ENCODE measurements at regions not wholly inside any gene's neighbourhood (a gene's known extent, or its start where the extent isn't known, plus 50 kb on each side); places are given as distances from the start of the nearest gene placed in this dataset.

DNA sequence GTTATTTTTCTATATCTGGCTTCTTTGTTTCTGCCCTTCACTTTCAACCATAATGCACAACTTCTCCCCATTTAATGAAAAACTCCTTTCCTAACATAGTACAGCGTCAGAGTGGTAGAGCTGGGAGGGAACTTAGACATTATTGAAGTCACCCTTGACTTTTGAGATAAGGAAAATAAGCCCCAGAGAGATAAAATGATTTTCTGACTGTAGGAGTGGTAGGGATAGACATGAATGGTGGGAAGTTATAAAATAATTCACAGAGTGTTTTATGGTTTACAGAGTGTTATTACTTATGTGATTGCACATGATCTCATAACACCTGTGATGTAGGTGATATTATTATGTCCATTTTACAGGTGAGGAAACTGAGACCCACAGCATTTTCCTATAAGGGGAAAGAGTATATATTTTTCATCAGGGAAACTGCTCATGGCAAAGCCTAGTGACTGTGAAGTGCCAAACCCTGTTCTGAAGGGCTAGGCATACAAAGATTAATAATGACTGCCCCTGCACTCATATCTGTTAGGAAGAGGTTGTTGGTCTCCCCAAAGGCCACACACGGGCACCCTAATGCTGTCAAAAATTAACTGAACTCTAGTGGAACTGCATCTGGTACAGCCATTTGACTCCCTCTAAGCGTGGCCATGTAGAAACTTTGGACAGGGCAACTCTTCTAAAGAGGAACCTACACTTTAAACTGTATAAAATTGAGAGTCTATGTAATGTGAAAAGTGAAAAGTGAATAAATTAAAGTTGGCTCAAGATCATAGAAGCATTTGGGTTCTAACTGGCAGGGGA lies 61.1 kb upstream of the PICALM start:
- Histone ChIP-seq H3K9me3 (ENCODE audit: insufficient read depth, low read depth, low read length) (no peaks in the 10 kb centered on the region), H3K27me3 (ENCODE audit: insufficient read depth, low read length) (no peaks in the 10 kb centered on the region), H3K27ac (ENCODE audit: low read depth, low read length) (no peak overlapping the region), H3K4me1 (ENCODE audit: insufficient read depth, low read length) (no peaks in the 10 kb centered on the region), H3K9ac (ENCODE audit: low read length) (no peak overlapping the region), H4K20me1 (ENCODE audit: insufficient read depth, low read length) (no peaks in the 10 kb centered on the region), H2AFZ (ENCODE audit: low read depth, low read length) (no peak overlapping the region), H3K79me2 (ENCODE audit: insufficient read depth, low read length) (no peaks in the 10 kb centered on the region), H3K4me3 (ENCODE audit: insufficient read depth, low read depth, low read length) (no peak overlapping the region), H3K4me2 (ENCODE audit: low read length) (no peak overlapping the region), H3K36me3 (ENCODE audit: insufficient read depth, low read length) (no peaks in the 10 kb centered on the region)
- H3K9me3 Mint-ChIP-seq (ENCODE audit: unreplicated experiment) = peaks cover 1% of the 10 kb centered on the region
- DNase-seq (ENCODE audit: low read depth) (no peak), FAIRE-seq (no peak)
- H3K36me3 Mint-ChIP-seq (ENCODE audit: low read depth, unreplicated experiment) = no peaks in the 10 kb centered on the region
- H3K27me3 Mint-ChIP-seq (ENCODE audit: low read depth, unreplicated experiment) = no peaks in the 10 kb centered on the region
- no peak for TF ChIP-seq EZH2 (IDR thresholded peaks at IDR 0.05; ENCODE audit: insufficient read depth, low read length)
- TF ChIP-seq, protein P1, sequence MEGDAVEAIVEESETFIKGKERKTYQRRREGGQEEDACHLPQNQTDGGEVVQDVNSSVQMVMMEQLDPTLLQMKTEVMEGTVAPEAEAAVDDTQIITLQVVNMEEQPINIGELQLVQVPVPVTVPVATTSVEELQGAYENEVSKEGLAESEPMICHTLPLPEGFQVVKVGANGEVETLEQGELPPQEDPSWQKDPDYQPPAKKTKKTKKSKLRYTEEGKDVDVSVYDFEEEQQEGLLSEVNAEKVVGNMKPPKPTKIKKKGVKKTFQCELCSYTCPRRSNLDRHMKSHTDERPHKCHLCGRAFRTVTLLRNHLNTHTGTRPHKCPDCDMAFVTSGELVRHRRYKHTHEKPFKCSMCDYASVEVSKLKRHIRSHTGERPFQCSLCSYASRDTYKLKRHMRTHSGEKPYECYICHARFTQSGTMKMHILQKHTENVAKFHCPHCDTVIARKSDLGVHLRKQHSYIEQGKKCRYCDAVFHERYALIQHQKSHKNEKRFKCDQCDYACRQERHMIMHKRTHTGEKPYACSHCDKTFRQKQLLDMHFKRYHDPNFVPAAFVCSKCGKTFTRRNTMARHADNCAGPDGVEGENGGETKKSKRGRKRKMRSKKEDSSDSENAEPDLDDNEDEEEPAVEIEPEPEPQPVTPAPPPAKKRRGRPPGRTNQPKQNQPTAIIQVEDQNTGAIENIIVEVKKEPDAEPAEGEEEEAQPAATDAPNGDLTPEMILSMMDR (IDR thresholded peaks at IDR 0.05; ENCODE audit: insufficient read depth, low read depth, low read length) = no peak
- H3K4me1 Mint-ChIP-seq (ENCODE audit: low read depth, unreplicated experiment) = no peaks in the 10 kb centered on the region
- H3K4me3 Mint-ChIP-seq (ENCODE audit: unreplicated experiment) = no peak overlapping the region
- H3K27ac Mint-ChIP-seq (ENCODE audit: unreplicated experiment) = no peak overlapping the region

DNA sequence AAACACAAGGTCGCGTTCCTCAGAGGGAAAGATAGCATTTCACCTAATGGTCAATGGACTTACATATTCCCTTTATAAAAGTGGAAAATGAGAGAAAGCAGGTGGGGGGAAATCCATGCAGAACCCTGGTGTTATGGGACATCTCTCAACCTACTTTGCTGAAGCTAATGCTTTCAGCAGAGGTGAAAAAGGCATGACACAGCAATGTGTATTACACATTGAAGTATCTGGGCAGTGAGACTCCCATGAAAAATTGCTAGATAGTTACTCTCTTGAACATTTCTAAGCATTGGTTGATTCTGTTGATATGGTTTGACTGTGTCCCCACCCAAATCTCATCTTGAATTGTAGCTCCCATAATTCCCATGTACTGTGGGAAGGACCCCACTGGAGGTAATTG lies 60.0 kb upstream of the PICALM start:
- DNase-seq (ENCODE audit: low read depth) (no peak), FAIRE-seq (no peak)
- Histone ChIP-seq H3K9me3 (ENCODE audit: insufficient read depth, low read depth, low read length) (no peaks in the 10 kb centered on the region), H3K27ac (ENCODE audit: low read depth, low read length) (no peak overlapping the region), H3K36me3 (ENCODE audit: insufficient read depth, low read length) (no peaks in the 10 kb centered on the region), H3K79me2 (ENCODE audit: insufficient read depth, low read length) (no peaks in the 10 kb centered on the region), H4K20me1 (ENCODE audit: insufficient read depth, low read length) (no peaks in the 10 kb centered on the region), H3K4me1 (ENCODE audit: insufficient read depth, low read length) (no peaks in the 10 kb centered on the region), H2AFZ (ENCODE audit: low read depth, low read length) (no peak overlapping the region), H3K27me3 (ENCODE audit: insufficient read depth, low read length) (no peaks in the 10 kb centered on the region), H3K4me2 (ENCODE audit: low read length) (no peak overlapping the region), H3K4me3 (ENCODE audit: insufficient read depth, low read depth, low read length) (no peak overlapping the region), H3K9ac (ENCODE audit: low read length) (no peak overlapping the region)
- no peaks in the 10 kb centered on the region for H3K27me3 Mint-ChIP-seq (ENCODE audit: low read depth, unreplicated experiment)
- TF ChIP-seq, protein P1 (IDR thresholded peaks at IDR 0.05; ENCODE audit: insufficient read depth, low read depth, low read length) = no peak
- TF ChIP-seq EZH2 (IDR thresholded peaks at IDR 0.05; ENCODE audit: insufficient read depth, low read length) = no peak
- H3K36me3 Mint-ChIP-seq (ENCODE audit: low read depth, unreplicated experiment) = no peaks in the 10 kb centered on the region
- no peak overlapping the region for H3K27ac Mint-ChIP-seq (ENCODE audit: unreplicated experiment)
- no peak overlapping the region for H3K4me3 Mint-ChIP-seq (ENCODE audit: unreplicated experiment)
- peaks cover 1% of the 10 kb centered on the region for H3K9me3 Mint-ChIP-seq (ENCODE audit: unreplicated experiment)
- H3K4me1 Mint-ChIP-seq (ENCODE audit: low read depth, unreplicated experiment) = peaks cover 3% of the 10 kb centered on the region

DNA sequence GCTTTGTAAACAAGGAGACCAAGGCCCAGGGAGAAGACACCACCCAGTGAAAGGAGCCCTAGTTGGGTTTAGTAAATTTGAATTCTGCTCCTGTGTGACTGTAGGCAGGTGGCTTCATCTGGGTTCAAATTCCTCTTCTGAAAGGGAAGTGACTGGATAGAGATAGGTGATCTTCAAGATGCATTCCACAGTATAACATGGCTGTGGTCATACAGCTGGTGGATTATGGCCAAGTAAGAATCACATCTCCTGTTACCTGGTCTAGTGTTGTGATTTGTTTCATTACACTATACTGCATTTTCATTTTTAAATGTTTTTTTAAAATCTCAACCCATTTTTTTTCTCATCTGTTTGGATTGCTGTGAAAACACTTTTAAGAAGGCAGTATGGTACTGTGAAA lies 58.0 kb upstream of the PICALM start:
- Mint-ChIP-seq H3K36me3 (ENCODE audit: low read depth, unreplicated experiment) (no peaks in the 10 kb centered on the region), H3K4me1 (ENCODE audit: low read depth, unreplicated experiment) (peaks cover 5% of the 10 kb centered on the region), H3K27me3 (ENCODE audit: low read depth, unreplicated experiment) (no peaks in the 10 kb centered on the region), H3K27ac (ENCODE audit: unreplicated experiment) (no peak overlapping the region), H3K4me3 (ENCODE audit: unreplicated experiment) (no peak overlapping the region), H3K9me3 (ENCODE audit: unreplicated experiment) (peaks cover 3% of the 10 kb centered on the region)
- Histone ChIP-seq H3K79me2 (ENCODE audit: insufficient read depth, low read length) (no peaks in the 10 kb centered on the region), H3K27me3 (ENCODE audit: insufficient read depth, low read length) (no peaks in the 10 kb centered on the region), H3K4me1 (ENCODE audit: insufficient read depth, low read length) (no peaks in the 10 kb centered on the region), H3K4me2 (ENCODE audit: low read length) (no peak overlapping the region), H2AFZ (ENCODE audit: low read depth, low read length) (no peak overlapping the region), H3K36me3 (ENCODE audit: insufficient read depth, low read length) (no peaks in the 10 kb centered on the region), H4K20me1 (ENCODE audit: insufficient read depth, low read length) (no peaks in the 10 kb centered on the region), H3K9me3 (ENCODE audit: insufficient read depth, low read depth, low read length) (no peaks in the 10 kb centered on the region), H3K4me3 (ENCODE audit: insufficient read depth, low read depth, low read length) (no peak overlapping the region), H3K27ac (ENCODE audit: low read depth, low read length) (no peak overlapping the region), H3K9ac (ENCODE audit: low read length) (no peak overlapping the region)
- DNase-seq (ENCODE audit: low read depth) (no peak), FAIRE-seq (no peak)
- no peak for TF ChIP-seq EZH2 (IDR thresholded peaks at IDR 0.05; ENCODE audit: insufficient read depth, low read length)
- TF ChIP-seq, protein P1 (IDR thresholded peaks at IDR 0.05; ENCODE audit: insufficient read depth, low read depth, low read length) = no peak
